Transverse colon (tissue), 4 donors: ENCODE measurements at regions not wholly inside any gene's neighbourhood (a gene's known extent, or its start where the extent isn't known, plus 50 kb on each side); places are given as distances from the start of the nearest gene placed in this dataset.

Experiments used
- EP300 ChIP-seq: sonication (generic); formaldehyde crosslinking; IDR thresholded peaks from one replicate; pipeline ENCODE4 v1.6.1; 2017; ENCODE audit warnings: antibody characterized with exemption, low read depth
- POLR2A ChIP-seq: fragments of 450-650 bp; IDR thresholded peaks from one replicate; pipeline ENCODE4 v1.6.1; 2016; ENCODE audit warnings: antibody characterized with exemption, mild to moderate bottlenecking, moderate library complexity
- POLR2AphosphoS5 ChIP-seq, 3 donors: sonication (generic); formaldehyde crosslinking; IDR thresholded peaks; one replicate each; pipeline ENCODE4 v1.6.1; 2016; ENCODE audit warnings: antibody characterized with exemption in 3 of 3
- TF ChIP-seq, protein P1 (sequence below), 5 experiments: fragments of 200-600 bp in 3 of 5; fragments of 450-650 bp in 2 of 5; sonication (generic) in 3 of 5; IDR thresholded peaks; 1 replicate in 2 of 5; 2 replicates in 3 of 5; pipeline ENCODE4 v1.5.1; 2016 to 2017; ENCODE audit warnings: antibody characterized with exemption in 5 of 5, inconsistent platforms in 3 of 5, mild to moderate bottlenecking in 2 of 5, moderate library complexity in 1 of 5

DNA sequence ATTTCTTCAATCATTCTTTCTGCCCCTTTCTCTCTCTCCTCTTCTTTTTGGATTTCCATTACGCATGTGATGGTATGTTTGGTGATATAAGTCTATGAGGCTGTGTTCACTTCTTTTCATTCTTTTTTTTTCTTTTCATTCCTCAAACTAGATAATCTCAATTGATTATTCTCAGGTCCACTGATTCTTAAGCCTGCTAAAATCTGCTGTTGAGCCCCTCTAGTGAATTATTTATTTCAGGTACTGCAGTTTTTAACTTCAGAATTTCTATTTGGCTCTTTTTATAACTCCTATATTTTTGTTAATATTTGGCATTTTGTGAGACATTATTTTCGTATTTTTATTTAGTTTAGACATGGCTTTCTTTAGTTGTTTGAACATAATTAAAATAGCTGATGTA is 671.3 kb upstream of the NECTIN3 start:
- TF ChIP-seq, protein P1, sequence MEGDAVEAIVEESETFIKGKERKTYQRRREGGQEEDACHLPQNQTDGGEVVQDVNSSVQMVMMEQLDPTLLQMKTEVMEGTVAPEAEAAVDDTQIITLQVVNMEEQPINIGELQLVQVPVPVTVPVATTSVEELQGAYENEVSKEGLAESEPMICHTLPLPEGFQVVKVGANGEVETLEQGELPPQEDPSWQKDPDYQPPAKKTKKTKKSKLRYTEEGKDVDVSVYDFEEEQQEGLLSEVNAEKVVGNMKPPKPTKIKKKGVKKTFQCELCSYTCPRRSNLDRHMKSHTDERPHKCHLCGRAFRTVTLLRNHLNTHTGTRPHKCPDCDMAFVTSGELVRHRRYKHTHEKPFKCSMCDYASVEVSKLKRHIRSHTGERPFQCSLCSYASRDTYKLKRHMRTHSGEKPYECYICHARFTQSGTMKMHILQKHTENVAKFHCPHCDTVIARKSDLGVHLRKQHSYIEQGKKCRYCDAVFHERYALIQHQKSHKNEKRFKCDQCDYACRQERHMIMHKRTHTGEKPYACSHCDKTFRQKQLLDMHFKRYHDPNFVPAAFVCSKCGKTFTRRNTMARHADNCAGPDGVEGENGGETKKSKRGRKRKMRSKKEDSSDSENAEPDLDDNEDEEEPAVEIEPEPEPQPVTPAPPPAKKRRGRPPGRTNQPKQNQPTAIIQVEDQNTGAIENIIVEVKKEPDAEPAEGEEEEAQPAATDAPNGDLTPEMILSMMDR (IDR thresholded peaks at IDR 0.05), result no peak
- no peak for TF ChIP-seq POLR2A
- no peak for TF ChIP-seq POLR2AphosphoS5 (IDR thresholded peaks at IDR 0.05)
- TF ChIP-seq EP300, result no peak
